Endothelial cell of umbilical vein (primary cell): ENCODE measurements at regions not wholly inside any gene's neighbourhood (a gene's known extent, or its start where the extent isn't known, plus 50 kb on each side); places are given as distances from the start of the nearest gene placed in this dataset.

ENCODE experiments used
- BruUV-seq: library from RNA; stranded (reverse); fragments of 400-500 nt; replicated peaks from 2 replicates; lab custom pipeline; 2021; lab: Mats Ljungman, UMichigan
- CTCF ChIA-PET: fragments of 300-600, 350-600 bp; sonication (Branson Sonifier 250); formaldehyde crosslinking; loops from one replicate; lab custom pipeline; 2021; ENCODE audit warnings: antibody characterized with exemption, inconsistent platforms; lab: Charles Lee
- POLR2A ChIA-PET: fragments of 300-600, 350-600 bp; sonication (Branson Sonifier 250); formaldehyde crosslinking; loops from one replicate; lab custom pipeline; 2021; ENCODE audit warnings: antibody characterized with exemption, inconsistent platforms; lab: Charles Lee
- DNase-seq: peaks from one replicate; pipeline ENCODE4 v3.0.0-alpha.2; 2011; ENCODE audit warnings: low read depth, low spot score
- FAIRE-seq: peaks from 2 replicates; lab custom pipeline; 2011; peaks lifted over from hg19 to GRCh38; lab: Jason Lieb, UNC
- H2AFZ ChIP-seq: 2 replicates; pipeline ENCODE4 v1.6.0; 2012; ENCODE audit warnings: low read depth, low read length, control low read depth, inconsistent platforms
- H3K27ac ChIP-seq: 2 replicates; pipeline ENCODE4 v1.5.1; 2011; ENCODE audit warnings: low read depth, mild to moderate bottlenecking, control low read depth, low read length, moderate library complexity; ENCODE audit not compliant: insufficient read depth
- H3K27me3 ChIP-seq, 2 experiments: 2 replicates each; pipeline versions ENCODE4 v1.6.0 to v1.6.1; 2011; ENCODE audit warnings: low read length in 2 of 2, mixed read lengths in 1 of 2; ENCODE audit not compliant: control insufficient read depth in 2 of 2, insufficient read depth in 2 of 2
- H3K36me3 ChIP-seq, 2 experiments: 2 replicates in 1 of 2; 3 replicates in 1 of 2; pipeline ENCODE4 v1.5.1; 2011; ENCODE audit warnings: low read length in 2 of 2, mild to moderate bottlenecking in 1 of 2, moderate library complexity in 1 of 2; ENCODE audit not compliant: control insufficient read depth in 2 of 2, insufficient read depth in 2 of 2; ENCODE audit errors: extremely low read depth in 1 of 2
- H3K4me1 ChIP-seq: 3 replicates; pipeline ENCODE4 v1.5.1; 2011; ENCODE audit warnings: mild to moderate bottlenecking, low read length; ENCODE audit not compliant: control insufficient read depth, insufficient read depth; ENCODE audit errors: extremely low read depth
- H3K4me2 ChIP-seq: 2 replicates; pipeline ENCODE4 v1.6.1; 2011; ENCODE audit warnings: low read length, control low read depth, mixed read lengths; ENCODE audit not compliant: insufficient read depth
- H3K4me3 ChIP-seq, 3 experiments: fragments of 200-600 bp in 1 of 3; sonication (generic), shearing (Covaris generic) in 1 of 3; replicated peaks in 1 of 3; 2 replicates each; pipeline ENCODE4 v1.5.1; 2011 to 2016; ENCODE audit warnings: control low read depth in 3 of 3, low read length in 3 of 3, mild to moderate bottlenecking in 2 of 3, inconsistent platforms in 1 of 3, low read depth in 1 of 3, moderate library complexity in 1 of 3; ENCODE audit not compliant: insufficient read depth in 1 of 3
- H3K79me2 ChIP-seq: 2 replicates; pipeline ENCODE4 v1.6.0; 2012; ENCODE audit warnings: low read length, inconsistent platforms; ENCODE audit not compliant: control insufficient read depth, insufficient read depth
- H3K9ac ChIP-seq: replicated peaks from 2 replicates; pipeline ENCODE3; 2011; ENCODE audit warnings: low read length, control low read depth; ENCODE audit not compliant: insufficient read depth; ENCODE audit errors: extremely low read depth
- H3K9me1 ChIP-seq: replicated peaks from 3 replicates; pipeline ENCODE4 v1.6.0; 2011; ENCODE audit warnings: mild to moderate bottlenecking, low read length; ENCODE audit not compliant: control insufficient read depth, insufficient read depth; ENCODE audit errors: extremely low read depth
- H3K9me3 ChIP-seq: replicated peaks from 2 replicates; pipeline ENCODE4 v1.5.1; 2012; ENCODE audit warnings: low read length, inconsistent platforms; ENCODE audit not compliant: control insufficient read depth, insufficient read depth
- H4K20me1 ChIP-seq: replicated peaks from 2 replicates; pipeline ENCODE3; 2011; ENCODE audit warnings: mild to moderate bottlenecking, low read length; ENCODE audit not compliant: control insufficient read depth, insufficient read depth; ENCODE audit errors: extremely low read depth
- EZH2 ChIP-seq: IDR thresholded peaks from 2 replicates; pipeline ENCODE4 v1.6.1; 2012; ENCODE audit warnings: borderline replicate concordance, low read depth, mild to moderate bottlenecking, moderate library complexity, low read length, inconsistent platforms; ENCODE audit not compliant: severe bottlenecking
- FOS ChIP-seq: IDR thresholded peaks from 2 replicates; pipeline ENCODE4 v1.6.1; 2011; ENCODE audit warnings: mild to moderate bottlenecking, low read length, moderate library complexity, borderline replicate concordance; ENCODE audit not compliant: insufficient read depth
- GATA2 ChIP-seq: IDR thresholded peaks from 2 replicates; pipeline ENCODE4 v1.7.0; 2011; ENCODE audit warnings: low read depth, mild to moderate bottlenecking, moderate library complexity, mixed read lengths, low read length; ENCODE audit not compliant: insufficient read length, insufficient read depth
- JUN ChIP-seq: IDR thresholded peaks from 2 replicates; pipeline ENCODE4 v1.6.1; 2011; ENCODE audit warnings: borderline replicate concordance, low read depth; ENCODE audit not compliant: insufficient read length, insufficient read depth
- POLR2A ChIP-seq: IDR thresholded peaks from 2 replicates; pipeline ENCODE4 v1.6.1; 2012; ENCODE audit warnings: low read depth, mild to moderate bottlenecking, control low read depth, low read length
- POLR2AphosphoS5 ChIP-seq: IDR thresholded peaks from 2 replicates; pipeline ENCODE4 v1.6.1; 2012; ENCODE audit warnings: low read depth, mild to moderate bottlenecking, control low read depth, low read length, moderate library complexity; ENCODE audit not compliant: insufficient read depth
- dilution Hi-C: fragments of 300-500 bp; cut with MboI; formaldehyde crosslinking; loops from one replicate; pipeline ENCODE4 v1.15.0; 2019; ENCODE audit warnings: low sequenced_read_pairs; ENCODE audit not compliant: extremely low pct_ligation_motif_present
- intact Hi-C: fragments of 100-400 bp; cut with micrococcal nuclease; formaldehyde crosslinking; loops from one replicate; pipeline ENCODE4 v1.10.0; 2022
- TF ChIP-seq, protein P1 (sequence below): IDR thresholded peaks from 2 replicates; pipeline ENCODE4 v1.6.1; 2011; ENCODE audit not compliant: insufficient read depth, insufficient read length
- TF ChIP-seq, protein P2 (sequence below), 2 donors: IDR thresholded peaks; 1 replicate in 1 of 2; 2 replicates in 1 of 2; pipeline ENCODE4 v1.5.1; 2011; ENCODE audit warnings: low read length in 2 of 2, mild to moderate bottlenecking in 2 of 2, moderate library complexity in 2 of 2, control low read depth in 1 of 2, inconsistent platforms in 1 of 2, low read depth in 1 of 2; ENCODE audit not compliant: insufficient read depth in 1 of 2; ENCODE audit errors: extremely low read depth in 1 of 2

DNA sequence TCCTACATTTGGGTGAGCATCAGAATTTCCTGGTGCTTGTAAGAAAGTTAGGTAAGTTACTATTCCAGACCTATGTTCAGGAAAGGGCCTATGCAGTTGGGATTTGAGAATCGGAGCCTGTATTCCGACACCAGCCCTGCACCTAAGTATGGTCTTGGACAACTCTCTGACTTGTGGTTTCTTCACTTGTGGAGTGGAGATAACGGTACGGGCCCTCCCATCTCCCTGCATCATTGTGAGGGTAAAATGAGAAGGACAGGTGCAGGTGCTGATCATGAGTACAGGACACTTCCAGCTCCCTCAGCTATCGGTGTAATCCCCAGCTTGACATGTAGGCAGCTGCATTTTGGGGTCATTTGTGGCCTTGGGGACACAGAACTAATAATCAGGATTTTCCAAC, 138.3 kb upstream of the NAMPT start:
- intact Hi-C loops: no loop called here
- dilution Hi-C loops: no loop called here
- ChIA-PET POLR2A (no interaction called here), CTCF (no interaction called here)
- DNase-seq: no peak
- no peak for FAIRE-seq
- Histone ChIP-seq H3K4me3 (no peak overlapping the region), H3K79me2 (no peaks in the 10 kb centered on the region), H3K9me1 (no peaks in the 10 kb centered on the region), H3K4me2 (no peak overlapping the region), H3K9ac (no peak overlapping the region), H3K9me3 (no peaks in the 10 kb centered on the region), H2AFZ (no peak overlapping the region), H3K36me3 (no peaks in the 10 kb centered on the region), H3K4me1 (peaks cover 11% of the 10 kb centered on the region), H3K27me3 (no peaks in the 10 kb centered on the region), H4K20me1 (no peaks in the 10 kb centered on the region), H3K27ac (no peak overlapping the region)
- BruUV-seq: no TSS peak
- TF ChIP-seq, protein P1, sequence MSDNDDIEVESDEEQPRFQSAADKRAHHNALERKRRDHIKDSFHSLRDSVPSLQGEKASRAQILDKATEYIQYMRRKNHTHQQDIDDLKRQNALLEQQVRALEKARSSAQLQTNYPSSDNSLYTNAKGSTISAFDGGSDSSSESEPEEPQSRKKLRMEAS: no peak
- TF ChIP-seq EZH2 (no peak), POLR2AphosphoS5 (no peak), JUN (no peak), GATA2 (no peak), FOS (no peak), POLR2A (no peak)
- TF ChIP-seq, protein P2, sequence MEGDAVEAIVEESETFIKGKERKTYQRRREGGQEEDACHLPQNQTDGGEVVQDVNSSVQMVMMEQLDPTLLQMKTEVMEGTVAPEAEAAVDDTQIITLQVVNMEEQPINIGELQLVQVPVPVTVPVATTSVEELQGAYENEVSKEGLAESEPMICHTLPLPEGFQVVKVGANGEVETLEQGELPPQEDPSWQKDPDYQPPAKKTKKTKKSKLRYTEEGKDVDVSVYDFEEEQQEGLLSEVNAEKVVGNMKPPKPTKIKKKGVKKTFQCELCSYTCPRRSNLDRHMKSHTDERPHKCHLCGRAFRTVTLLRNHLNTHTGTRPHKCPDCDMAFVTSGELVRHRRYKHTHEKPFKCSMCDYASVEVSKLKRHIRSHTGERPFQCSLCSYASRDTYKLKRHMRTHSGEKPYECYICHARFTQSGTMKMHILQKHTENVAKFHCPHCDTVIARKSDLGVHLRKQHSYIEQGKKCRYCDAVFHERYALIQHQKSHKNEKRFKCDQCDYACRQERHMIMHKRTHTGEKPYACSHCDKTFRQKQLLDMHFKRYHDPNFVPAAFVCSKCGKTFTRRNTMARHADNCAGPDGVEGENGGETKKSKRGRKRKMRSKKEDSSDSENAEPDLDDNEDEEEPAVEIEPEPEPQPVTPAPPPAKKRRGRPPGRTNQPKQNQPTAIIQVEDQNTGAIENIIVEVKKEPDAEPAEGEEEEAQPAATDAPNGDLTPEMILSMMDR (IDR thresholded peaks at IDR 0.05; ENCODE audit: extremely low read depth in 1 of 2, insufficient read depth in 1 of 2, low read depth in 1 of 2, low read length in 2 of 2): no peak
